TTC549 (cell line): ENCODE measurements at regions not wholly inside any gene's neighbourhood (a gene's known extent, or its start where the extent isn't known, plus 50 kb on each side); places are given as distances from the start of the nearest gene placed in this dataset.
"Not testable (repeated sequence)": the region's sequence is repeated elsewhere in the genome, so short reads cannot be mapped to it uniquely, and the experiment has no call there.

Experiments used
- FAIRE-seq: peaks from 2 replicates; lab custom pipeline; 2012; peaks lifted over from hg19 to GRCh38; lab: Jason Lieb, UNC

DNA sequence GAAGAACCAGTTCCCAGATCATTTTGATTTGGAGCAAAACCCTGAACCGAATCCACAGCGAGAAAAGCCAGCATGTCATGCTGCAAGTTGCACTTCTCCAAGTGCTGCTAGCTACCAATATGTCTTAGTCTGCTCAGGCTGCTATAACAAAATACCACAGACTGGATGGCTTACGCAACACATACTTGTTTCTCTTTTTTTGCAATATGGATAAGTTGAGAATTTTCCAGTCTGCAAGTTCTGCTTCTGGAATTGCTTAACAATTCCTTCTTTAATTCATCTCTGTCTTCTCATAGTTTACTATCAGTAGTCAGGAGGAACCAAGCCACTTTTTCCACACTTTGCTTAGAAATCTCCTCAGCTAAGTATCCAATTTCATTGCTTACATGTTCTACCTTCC, 105.9 kb upstream of the RBBP8 start:
- no peak for FAIRE-seq

DNA sequence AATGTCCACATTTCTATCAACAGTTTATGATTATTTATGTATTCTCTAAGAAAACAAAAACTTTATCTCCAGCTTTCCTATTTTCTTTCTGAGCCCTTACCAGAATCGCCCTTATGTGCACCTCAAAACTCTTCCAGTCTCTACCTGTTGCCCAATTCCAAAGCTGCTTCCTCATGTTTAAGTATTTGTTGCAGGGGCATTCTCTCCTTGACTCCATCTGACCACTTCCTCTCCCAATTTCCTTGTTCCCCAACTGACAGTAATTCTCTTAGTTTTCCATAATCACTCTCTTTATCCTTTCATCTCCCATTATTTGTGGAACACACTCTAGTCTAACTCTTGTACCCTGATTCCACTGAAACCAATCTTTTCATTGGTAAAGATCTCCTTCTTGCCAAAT, 105.4 kb upstream of the RBBP8 start:
- no peak for FAIRE-seq

DNA sequence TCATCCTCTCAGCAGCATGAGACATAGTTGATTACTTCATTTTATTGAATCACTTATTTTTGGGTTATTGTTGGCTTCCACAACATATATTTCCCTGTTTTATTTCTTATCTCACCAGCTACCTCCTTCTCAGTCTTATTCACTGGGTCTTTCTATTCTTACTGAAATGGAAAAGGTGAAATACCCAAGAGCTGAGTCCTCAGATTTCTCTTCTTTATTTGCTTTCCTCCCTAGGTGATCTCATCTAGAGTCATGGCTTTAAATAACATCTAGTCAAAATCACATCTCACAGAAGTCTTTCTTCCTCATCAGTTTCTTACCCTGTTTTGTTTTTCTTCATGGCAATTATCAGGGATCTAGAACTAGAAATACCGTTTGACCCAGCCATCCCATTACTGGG, 105.0 kb upstream of the RBBP8 start:
- FAIRE-seq = no peak

GRCh38 chr18:22828583-22828982, 104.5 kb upstream of the RBBP8 start:
- FAIRE-seq = not testable (repeated sequence)

- no peak for FAIRE-seq
Observed at GRCh38 chr18:22829781-22830180, 103.3 kb upstream of the RBBP8 start.

- FAIRE-seq = no peak
Observed at GRCh38 chr18:22830511-22830910, 102.6 kb upstream of the RBBP8 start.

GRCh38 chr18:22831441-22831904, 101.7 kb upstream of the RBBP8 start:
- no peak for FAIRE-seq

DNA sequence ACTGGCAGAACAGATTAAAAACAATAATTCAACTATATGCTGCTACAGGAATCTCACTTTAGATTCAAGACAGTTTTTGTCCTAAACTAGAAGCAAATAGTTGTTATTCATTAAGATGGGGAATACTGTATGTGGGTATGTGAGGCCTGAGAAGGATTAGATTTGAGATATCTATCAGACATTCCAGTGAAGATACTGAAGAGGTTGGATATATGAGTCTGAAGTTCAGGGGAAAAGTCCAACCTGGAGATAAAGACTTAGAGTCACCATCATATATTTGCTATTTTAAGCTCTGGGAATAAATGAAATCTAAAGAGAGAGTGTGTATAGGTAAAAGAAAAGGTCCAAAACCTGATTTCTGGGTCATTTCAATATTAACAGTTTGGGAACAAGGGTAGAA, 96.2 kb upstream of the RBBP8 start:
- no peak for FAIRE-seq

GRCh38 chr18:22838221-22838620, 94.9 kb upstream of the RBBP8 start:
- FAIRE-seq = no peak

DNA sequence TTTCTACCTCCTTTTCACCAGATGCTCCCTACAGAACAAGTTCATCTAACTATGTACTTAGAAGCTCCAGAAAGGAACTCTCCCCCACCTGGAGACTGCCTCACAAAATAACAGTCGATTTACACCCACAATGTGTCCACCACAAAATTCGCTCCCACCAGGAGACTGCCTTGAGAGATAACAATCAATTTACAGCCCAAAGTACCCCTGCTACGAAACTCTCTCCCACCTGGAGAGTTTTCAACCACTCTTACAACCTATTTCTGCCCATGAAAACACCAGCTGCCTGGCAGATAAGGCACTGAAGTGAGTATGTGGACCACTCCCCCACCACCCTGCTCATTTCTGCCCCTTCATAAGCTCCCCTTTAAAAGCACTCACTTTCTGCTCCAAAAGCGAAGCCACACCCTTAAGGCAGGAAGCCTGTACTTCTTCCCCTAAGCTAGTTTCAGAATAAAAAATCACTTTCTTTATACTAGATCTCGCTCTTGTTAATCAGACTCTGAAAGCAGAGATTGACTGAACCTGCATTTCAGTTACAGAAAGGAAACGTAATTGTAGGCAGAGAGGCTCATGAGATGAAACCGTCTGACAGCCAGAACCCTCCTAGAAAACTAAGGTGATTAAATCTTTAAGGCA, 94.4 kb upstream of the RBBP8 start:
- FAIRE-seq = no peak

- no peak for FAIRE-seq
Observed at GRCh38 chr18:22839340-22839821, 93.7 kb upstream of the RBBP8 start.

DNA sequence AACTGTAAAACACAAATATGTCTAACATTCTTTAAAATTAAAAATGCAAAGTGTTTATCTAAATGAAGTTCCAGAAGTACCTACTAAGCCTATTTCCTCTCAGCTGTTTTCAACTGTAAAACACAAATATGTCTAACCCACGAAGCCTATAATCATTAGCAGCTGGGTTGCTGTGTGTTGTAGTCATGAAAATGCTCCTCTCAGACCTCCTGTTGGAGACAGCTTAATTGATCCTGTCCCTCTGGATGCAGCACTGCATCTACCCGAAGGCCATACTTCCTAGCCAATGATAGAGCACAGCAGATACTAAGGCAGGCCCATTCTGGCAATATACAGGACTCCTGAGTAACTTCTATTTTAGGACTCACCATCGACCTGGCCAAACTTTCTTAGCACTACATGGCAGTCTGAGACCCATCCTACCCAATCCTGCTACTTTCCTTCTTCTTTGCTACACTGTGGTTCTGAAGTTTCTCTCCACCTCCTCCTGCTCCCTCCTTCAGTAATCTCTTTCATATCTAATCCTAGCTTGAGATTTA, 92.5 kb upstream of the RBBP8 start:
- FAIRE-seq = no peak

- FAIRE-seq = no peak
Observed at GRCh38 chr18:22841840-22842239, 91.3 kb upstream of the RBBP8 start.

DNA sequence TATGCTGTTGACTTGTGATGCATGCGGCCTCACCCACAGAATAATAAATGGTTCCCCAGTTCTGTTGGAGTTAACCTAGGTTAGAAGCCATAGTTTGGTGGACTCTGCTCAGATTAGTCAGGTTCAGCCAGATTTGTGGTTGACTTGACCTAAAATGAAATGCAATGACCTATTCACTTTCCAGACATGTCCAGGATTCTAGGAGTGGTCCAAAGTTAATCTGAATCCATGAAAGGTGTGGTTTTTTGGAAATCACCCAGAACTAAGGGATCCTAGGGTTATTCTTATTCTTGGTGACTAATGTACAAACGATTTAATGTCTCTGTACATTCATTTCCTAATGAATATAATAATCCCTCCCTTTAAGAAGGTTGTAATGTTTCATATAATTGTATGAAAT, 88.9 kb upstream of the RBBP8 start:
- FAIRE-seq = no peak

DNA sequence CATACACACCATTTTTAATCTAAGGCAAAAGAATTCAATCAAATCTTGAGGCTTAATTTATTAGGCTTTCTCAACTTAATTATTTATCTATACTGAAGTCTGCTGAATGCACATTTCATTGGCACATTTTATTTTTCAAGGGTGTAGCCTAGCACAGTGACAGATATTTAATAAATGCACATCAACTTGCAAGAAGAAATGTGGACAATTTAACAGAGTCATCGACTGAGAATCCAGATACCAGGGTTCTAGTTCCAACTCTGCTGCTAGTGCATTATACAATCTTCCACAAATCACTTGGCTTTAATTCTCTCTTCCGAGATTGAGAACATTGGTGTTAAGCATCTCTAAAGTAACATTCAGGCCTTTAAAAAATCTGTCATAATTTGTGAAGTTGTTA, 88.5 kb upstream of the RBBP8 start:
- FAIRE-seq = no peak

GRCh38 chr18:22846088-22846683, 86.9 kb upstream of the RBBP8 start:
- FAIRE-seq = no peak

DNA sequence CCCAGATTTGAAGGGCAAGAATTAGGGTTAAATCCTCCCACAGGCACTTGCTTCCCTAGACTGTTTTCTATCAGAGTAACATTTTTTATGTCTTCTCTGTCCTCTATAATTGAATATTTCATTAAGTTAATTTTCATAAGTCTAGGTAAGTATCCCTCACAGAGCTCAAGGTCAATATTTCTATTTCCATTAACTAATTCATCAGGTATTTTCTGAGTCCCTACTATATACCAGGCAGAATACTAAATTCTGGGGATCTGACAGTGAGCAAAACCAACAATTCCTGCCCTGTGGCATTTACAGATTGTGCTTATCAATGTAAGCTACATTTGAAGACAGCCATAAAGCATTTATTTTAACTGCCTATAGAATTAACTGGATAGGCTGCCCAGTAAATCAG, 86.4 kb upstream of the RBBP8 start:
- FAIRE-seq = no peak

DNA sequence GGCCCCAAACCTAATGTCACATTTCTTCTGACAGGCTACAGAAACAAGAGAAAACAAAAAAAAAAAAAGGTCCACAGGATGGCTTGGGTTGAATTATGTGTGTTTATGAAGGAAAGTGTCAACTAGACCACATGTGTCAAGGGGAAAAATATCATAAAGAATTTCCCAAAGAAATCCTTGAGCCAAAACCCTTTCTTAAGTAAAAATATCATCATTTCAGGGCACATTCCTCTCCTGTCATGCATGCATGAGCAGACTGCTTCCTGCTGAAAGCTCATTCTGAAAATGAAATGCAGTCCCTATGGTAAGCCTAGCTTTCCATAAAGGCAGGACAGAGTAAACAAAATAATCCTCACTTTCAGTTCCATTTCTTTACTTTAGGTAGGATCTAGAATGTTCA, 85.7 kb upstream of the RBBP8 start:
- no peak for FAIRE-seq

- FAIRE-seq = no peak
Observed at GRCh38 chr18:22847867-22848451, 85.2 kb upstream of the RBBP8 start.

DNA sequence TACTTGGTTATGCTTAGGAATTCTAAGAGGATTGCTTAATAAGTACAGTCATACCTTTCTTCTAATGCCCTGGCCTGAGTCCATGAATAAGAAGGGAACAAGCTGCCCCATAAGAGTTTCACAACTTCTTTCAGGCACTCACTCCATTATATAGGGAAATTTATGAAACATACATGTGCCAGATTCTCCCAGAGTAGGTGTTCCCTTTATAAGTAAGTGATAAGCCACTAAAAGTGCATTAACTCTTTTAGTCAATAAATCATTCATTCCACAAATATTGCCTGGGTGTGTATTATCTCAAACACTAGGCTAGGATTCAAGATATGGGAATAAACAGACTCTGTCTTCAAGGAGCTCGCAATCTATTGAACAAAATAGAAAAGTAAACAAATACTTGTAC, 84.5 kb upstream of the RBBP8 start:
- FAIRE-seq = no peak

GRCh38 chr18:22856870-22857269, 76.3 kb upstream of the RBBP8 start:
- FAIRE-seq = no peak

GRCh38 chr18:22858121-22858520, 75.0 kb upstream of the RBBP8 start:
- FAIRE-seq = no peak

DNA sequence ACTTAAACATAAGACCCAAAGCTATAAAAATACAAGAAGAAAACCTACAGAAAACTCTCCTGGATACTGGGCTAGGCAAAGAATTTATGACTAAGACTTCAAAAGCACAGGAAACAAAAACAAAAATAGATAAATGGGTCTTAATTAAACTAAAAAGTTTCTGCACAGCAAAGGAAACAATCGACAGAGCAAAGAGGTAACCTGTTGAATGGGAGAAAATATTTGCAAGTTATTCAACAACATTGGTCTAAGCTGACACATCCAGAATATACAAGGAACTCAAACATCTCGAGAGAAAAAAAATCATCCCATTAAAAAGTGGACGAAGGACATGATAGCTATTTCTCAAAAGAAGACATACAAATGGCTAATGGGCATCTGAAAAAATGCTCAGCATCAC, 72.3 kb upstream of the RBBP8 start:
- no peak for FAIRE-seq
